RWPE2 (cell line): ENCODE measurements at regions not wholly inside any gene's neighbourhood (a gene's known extent, or its start where the extent isn't known, plus 50 kb on each side); places are given as distances from the start of the nearest gene placed in this dataset.

Experiments used
- ATAC-seq: fragments of 200-7000 bp; cut with Tn5 transposase; 3 replicates; pipeline ENCODE4 v1.9.1; 2021; ENCODE audit warnings: low read depth
- DNase-seq: peaks from one replicate; pipeline ENCODE4 v3.0.0-alpha.2; 2020; ENCODE audit warnings: low spot score
- H3K27ac ChIP-seq: fragments of 450-650 bp; 2 replicates; pipeline ENCODE4 v1.5.1; 2017; ENCODE audit warnings: mild to moderate bottlenecking; ENCODE audit not compliant: poor library complexity, severe bottlenecking
- H3K27me3 ChIP-seq: fragments of 250-450 bp; sonication (Bioruptor Pico); 2 replicates; pipeline ENCODE4 v1.5.1; 2021; ENCODE audit warnings: mild to moderate bottlenecking, moderate library complexity; ENCODE audit not compliant: insufficient read depth, poor library complexity, severe bottlenecking
- H3K36me3 ChIP-seq: fragments of 250-450 bp; sonication (Bioruptor Pico); 2 replicates; pipeline ENCODE4 v1.5.1; 2020; ENCODE audit warnings: low read depth, mild to moderate bottlenecking, moderate library complexity
- H3K4me1 ChIP-seq: fragments of 250-450 bp; sonication (Bioruptor Pico); 2 replicates; pipeline ENCODE4 v1.5.1; 2021; ENCODE audit warnings: mild to moderate bottlenecking, moderate library complexity; ENCODE audit not compliant: insufficient read depth, poor library complexity, severe bottlenecking
- H3K4me3 ChIP-seq: fragments of 250-450 bp; sonication (Bioruptor Pico); 2 replicates; pipeline ENCODE4 v1.5.1; 2021; ENCODE audit warnings: mild to moderate bottlenecking, moderate library complexity; ENCODE audit not compliant: severe bottlenecking
- H3K9me3 ChIP-seq: fragments of 250-450 bp; sonication (Bioruptor Pico); 2 replicates; pipeline ENCODE4 v1.5.1; 2021; ENCODE audit warnings: mild to moderate bottlenecking, moderate library complexity; ENCODE audit not compliant: severe bottlenecking
- TF ChIP-seq, protein P1 (sequence below): fragments of 450-650 bp; IDR thresholded peaks from one replicate; pipeline ENCODE4 v1.5.1; 2017; ENCODE audit warnings: mild to moderate bottlenecking, moderate library complexity; ENCODE audit not compliant: poor library complexity, severe bottlenecking

DNA sequence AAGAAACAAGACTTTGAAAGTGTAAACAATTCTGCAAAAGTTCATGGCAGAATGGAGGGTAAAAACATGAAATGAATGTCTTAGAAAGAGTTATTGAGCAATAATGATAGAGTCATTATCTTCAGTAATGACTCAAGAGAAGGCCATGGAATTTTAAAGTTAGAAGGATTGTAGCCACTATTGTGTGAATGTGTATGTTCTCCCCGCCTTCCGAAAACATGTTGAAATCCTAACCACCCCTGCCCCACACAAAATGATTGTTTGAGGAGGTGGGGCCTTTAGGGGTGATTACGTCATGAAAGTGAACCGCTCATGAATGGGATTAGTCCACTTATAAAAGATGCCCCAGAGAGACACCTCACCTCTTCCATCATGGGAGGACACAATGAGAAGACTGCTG lies 93.8 kb upstream of the CCDC190 start:
- H3K4me1 ChIP-seq: no peaks in the 10 kb centered on the region
- H3K4me3 ChIP-seq: no peak overlapping the region
- H3K36me3 ChIP-seq: no peaks in the 10 kb centered on the region
- no peaks in the 10 kb centered on the region for H3K27me3 ChIP-seq
- no peak overlapping the region for H3K27ac ChIP-seq
- ATAC-seq (no peak), DNase-seq (no peak)
- TF ChIP-seq, protein P1, sequence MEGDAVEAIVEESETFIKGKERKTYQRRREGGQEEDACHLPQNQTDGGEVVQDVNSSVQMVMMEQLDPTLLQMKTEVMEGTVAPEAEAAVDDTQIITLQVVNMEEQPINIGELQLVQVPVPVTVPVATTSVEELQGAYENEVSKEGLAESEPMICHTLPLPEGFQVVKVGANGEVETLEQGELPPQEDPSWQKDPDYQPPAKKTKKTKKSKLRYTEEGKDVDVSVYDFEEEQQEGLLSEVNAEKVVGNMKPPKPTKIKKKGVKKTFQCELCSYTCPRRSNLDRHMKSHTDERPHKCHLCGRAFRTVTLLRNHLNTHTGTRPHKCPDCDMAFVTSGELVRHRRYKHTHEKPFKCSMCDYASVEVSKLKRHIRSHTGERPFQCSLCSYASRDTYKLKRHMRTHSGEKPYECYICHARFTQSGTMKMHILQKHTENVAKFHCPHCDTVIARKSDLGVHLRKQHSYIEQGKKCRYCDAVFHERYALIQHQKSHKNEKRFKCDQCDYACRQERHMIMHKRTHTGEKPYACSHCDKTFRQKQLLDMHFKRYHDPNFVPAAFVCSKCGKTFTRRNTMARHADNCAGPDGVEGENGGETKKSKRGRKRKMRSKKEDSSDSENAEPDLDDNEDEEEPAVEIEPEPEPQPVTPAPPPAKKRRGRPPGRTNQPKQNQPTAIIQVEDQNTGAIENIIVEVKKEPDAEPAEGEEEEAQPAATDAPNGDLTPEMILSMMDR: no peak
- no peaks in the 10 kb centered on the region for H3K9me3 ChIP-seq

DNA sequence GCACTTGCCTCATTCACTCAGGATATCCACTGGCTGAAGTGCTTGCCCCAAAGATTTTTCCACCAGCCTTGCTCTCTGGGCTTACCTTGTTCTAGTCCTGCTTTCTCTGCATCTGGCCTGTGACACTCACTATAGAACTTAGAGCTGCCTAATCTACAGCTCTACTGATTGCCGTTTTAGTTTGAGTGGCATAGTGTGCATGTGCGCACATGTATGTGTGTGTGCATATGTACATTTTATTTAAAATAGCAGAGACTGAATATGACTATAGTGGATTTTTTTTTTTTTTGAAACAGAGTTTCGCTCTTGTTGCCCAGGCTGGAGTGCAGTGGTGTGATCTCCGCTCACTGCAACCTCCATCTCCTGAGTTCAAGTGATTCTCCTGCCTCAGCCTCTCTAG lies 92.0 kb upstream of the CCDC190 start:
- no peak for ATAC-seq

DNA sequence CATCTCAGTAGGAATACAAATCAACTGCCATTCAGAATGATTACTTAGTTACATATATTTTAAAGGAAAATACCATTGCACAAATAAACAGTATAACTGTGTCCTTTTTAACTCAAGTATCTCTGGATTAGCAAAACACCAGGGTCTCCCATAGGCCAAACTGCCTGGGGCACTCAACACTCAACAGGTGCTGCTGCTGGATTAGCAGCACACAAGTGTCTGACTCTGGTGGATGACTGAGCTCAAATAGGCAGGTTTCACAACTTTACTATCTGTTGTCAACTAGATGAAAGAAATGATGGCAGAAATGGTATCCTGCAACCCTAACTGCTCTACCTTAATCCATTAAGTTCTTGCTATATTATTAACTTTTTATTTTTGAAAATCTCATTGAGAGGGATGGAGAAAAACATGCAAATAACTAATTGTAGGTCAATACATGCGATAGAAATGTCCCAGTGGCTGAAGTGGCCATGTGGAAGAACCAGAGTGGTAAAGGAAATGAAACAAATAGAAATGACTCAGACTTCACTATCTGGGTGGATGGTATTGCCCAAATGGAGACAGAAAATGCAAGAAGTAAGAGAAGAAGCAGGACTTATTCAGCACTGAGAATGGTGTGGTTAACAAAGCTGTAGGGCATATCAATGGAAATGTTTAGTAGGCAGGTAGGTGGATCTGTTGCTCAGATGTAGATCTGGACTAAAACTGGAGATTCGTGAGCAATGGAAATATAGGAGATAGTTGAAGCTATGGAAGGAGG lies 90.8 kb upstream of the CCDC190 start:
- no peaks in the 10 kb centered on the region for H3K4me1 ChIP-seq
- ATAC-seq (no peak), DNase-seq (no peak)
- TF ChIP-seq, protein P1: no peak
- no peaks in the 10 kb centered on the region for H3K27me3 ChIP-seq
- no peak overlapping the region for H3K27ac ChIP-seq
- H3K4me3 ChIP-seq: no peak overlapping the region
- H3K36me3 ChIP-seq: no peaks in the 10 kb centered on the region
- no peaks in the 10 kb centered on the region for H3K9me3 ChIP-seq

More for the DNA sequence above, 92.0 kb upstream of the CCDC190 start:
- no peaks in the 10 kb centered on the region for H3K27me3 ChIP-seq
- H3K4me1 ChIP-seq: no peaks in the 10 kb centered on the region
- no peaks in the 10 kb centered on the region for H3K36me3 ChIP-seq
- no peak overlapping the region for H3K4me3 ChIP-seq
- TF ChIP-seq, protein P1: no peak
- DNase-seq: no peak
- no peaks in the 10 kb centered on the region for H3K9me3 ChIP-seq
- no peak overlapping the region for H3K27ac ChIP-seq

DNA sequence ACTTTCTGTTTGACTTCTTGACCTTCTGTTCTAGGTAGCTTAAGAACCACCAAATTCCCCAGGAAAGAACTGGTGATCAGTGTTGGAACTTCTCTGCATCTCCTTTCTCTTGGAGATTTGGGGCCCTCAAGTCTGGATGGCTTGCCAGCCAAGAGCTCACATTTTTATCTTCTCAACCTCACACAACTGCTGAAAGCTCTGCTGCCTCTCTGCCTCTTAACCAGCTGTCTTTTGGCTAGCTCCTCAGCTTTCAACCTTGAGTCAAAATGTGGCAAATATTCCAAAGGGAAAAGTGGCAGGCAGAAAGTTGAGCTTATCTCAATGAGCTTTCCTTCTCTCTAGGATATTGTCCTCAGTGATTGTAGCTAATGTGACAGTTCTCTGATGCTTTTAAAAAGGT lies 89.2 kb upstream of the CCDC190 start:
- Histone ChIP-seq H3K9me3 (no peaks in the 10 kb centered on the region), H3K27me3 (no peaks in the 10 kb centered on the region), H3K36me3 (no peaks in the 10 kb centered on the region), H3K4me1 (no peaks in the 10 kb centered on the region), H3K27ac (no peak overlapping the region), H3K4me3 (no peak overlapping the region)
- TF ChIP-seq, protein P1: no peak
- DNase-seq: no peak
- no peak for ATAC-seq

DNA sequence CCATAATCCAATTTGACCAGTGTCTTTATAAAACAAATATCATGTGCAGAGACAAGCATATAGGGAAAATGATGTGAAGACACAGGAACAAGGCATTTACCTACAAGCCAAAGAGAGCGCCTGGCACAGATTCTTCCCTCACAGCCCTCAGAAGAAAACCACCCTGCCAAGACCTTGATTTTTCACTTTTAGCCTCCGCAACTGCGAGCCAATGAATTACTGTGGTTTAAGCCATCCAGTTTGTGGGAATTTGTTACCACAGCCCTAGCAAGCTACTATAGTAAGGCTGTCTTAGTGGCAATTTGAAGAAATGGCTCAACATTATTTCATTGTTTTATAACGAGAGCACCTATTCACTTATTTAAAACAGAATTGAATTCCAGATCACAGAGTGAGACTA lies 85.7 kb upstream of the CCDC190 start:
- Histone ChIP-seq H3K36me3 (no peaks in the 10 kb centered on the region), H3K4me1 (no peaks in the 10 kb centered on the region), H3K9me3 (no peaks in the 10 kb centered on the region), H3K27ac (no peak overlapping the region), H3K27me3 (no peaks in the 10 kb centered on the region), H3K4me3 (no peak overlapping the region)
- ATAC-seq (no peak), DNase-seq (no peak)
- TF ChIP-seq, protein P1: no peak
